Astrocyte (in vitro differentiated cells and primary cell): ENCODE measurements at regions not wholly inside any gene's neighbourhood (a gene's known extent, or its start where the extent isn't known, plus 50 kb on each side); places are given as distances from the start of the nearest gene placed in this dataset.

Source experiments
- DNase-seq: peaks from one replicate; pipeline ENCODE4 v3.0.0-alpha.2; 2010; ENCODE audit warnings: low read depth
- FAIRE-seq: peaks from 2 replicates; lab custom pipeline; 2011; peaks lifted over from hg19 to GRCh38; lab: Jason Lieb, UNC
- H2AFZ ChIP-seq: 2 replicates; pipeline ENCODE4 v1.6.0; 2012; ENCODE audit warnings: low read depth, low read length, inconsistent platforms
- H3K27ac ChIP-seq: 2 replicates; pipeline ENCODE4 v1.5.1; 2011; ENCODE audit warnings: low read depth, low read length, inconsistent platforms
- H3K27me3 ChIP-seq: 2 replicates; pipeline ENCODE4 v1.6.0; 2011; ENCODE audit warnings: low read length, inconsistent platforms; ENCODE audit not compliant: insufficient read depth
- H3K36me3 ChIP-seq: 2 replicates; pipeline ENCODE4 v1.5.1; 2011; ENCODE audit warnings: low read length, inconsistent platforms; ENCODE audit not compliant: insufficient read depth
- H3K4me1 ChIP-seq: 2 replicates; pipeline ENCODE4 v1.5.1; 2011; ENCODE audit warnings: low read length, inconsistent platforms; ENCODE audit not compliant: insufficient read depth
- H3K4me2 ChIP-seq: 2 replicates; pipeline ENCODE4 v1.6.0; 2012; ENCODE audit warnings: low read length, inconsistent platforms
- H3K4me3 ChIP-seq: 2 replicates; pipeline ENCODE4 v1.5.1; 2011; ENCODE audit warnings: low read depth, mild to moderate bottlenecking, low read length, inconsistent platforms; ENCODE audit not compliant: insufficient read depth
- H3K79me2 ChIP-seq: 2 replicates; pipeline ENCODE4 v1.6.0; 2012; ENCODE audit warnings: mild to moderate bottlenecking, low read length, inconsistent platforms; ENCODE audit not compliant: insufficient read depth
- H3K9ac ChIP-seq: 2 replicates; pipeline ENCODE4 v1.6.0; 2012; ENCODE audit warnings: mild to moderate bottlenecking, low read length, inconsistent platforms
- H3K9me3 ChIP-seq: 2 replicates; pipeline ENCODE4 v1.5.1; 2012; ENCODE audit warnings: low read depth, mild to moderate bottlenecking, low read length, inconsistent platforms; ENCODE audit not compliant: insufficient read depth
- H4K20me1 ChIP-seq: 2 replicates; pipeline ENCODE4 v1.6.0; 2012; ENCODE audit warnings: low read length, inconsistent platforms; ENCODE audit not compliant: insufficient read depth
- H3K27ac Mint-ChIP-seq: one replicate; pipeline ENCODE4 v1.8.0; 2021; ENCODE audit warnings: mild to moderate bottlenecking, mixed read lengths; ENCODE audit not compliant: unreplicated experiment
- H3K27me3 Mint-ChIP-seq: one replicate; pipeline ENCODE4 v1.8.0; 2021; ENCODE audit warnings: low read depth, mixed read lengths; ENCODE audit not compliant: unreplicated experiment
- H3K36me3 Mint-ChIP-seq: one replicate; pipeline ENCODE4 v1.8.0; 2021; ENCODE audit warnings: low read depth, mixed read lengths; ENCODE audit not compliant: unreplicated experiment
- H3K4me1 Mint-ChIP-seq: one replicate; pipeline ENCODE4 v1.8.0; 2021; ENCODE audit warnings: low read depth, mixed read lengths; ENCODE audit not compliant: unreplicated experiment
- H3K4me3 Mint-ChIP-seq: one replicate; pipeline ENCODE4 v1.8.0; 2021; ENCODE audit warnings: mild to moderate bottlenecking, moderate library complexity, mixed read lengths; ENCODE audit not compliant: unreplicated experiment
- H3K9me3 Mint-ChIP-seq: one replicate; pipeline ENCODE4 v1.8.0; 2021; ENCODE audit warnings: mild to moderate bottlenecking, mixed read lengths; ENCODE audit not compliant: unreplicated experiment
- CTCF ChIP-seq: IDR thresholded peaks from 2 replicates; pipeline ENCODE4 v1.5.1; 2011; ENCODE audit warnings: low read depth, mild to moderate bottlenecking, inconsistent platforms, low read length, moderate library complexity; ENCODE audit not compliant: insufficient read depth
- EZH2 ChIP-seq: IDR thresholded peaks from 2 replicates; pipeline ENCODE4 v1.6.1; 2012; ENCODE audit warnings: mild to moderate bottlenecking, low read length, inconsistent platforms; ENCODE audit not compliant: insufficient read depth

- no peak overlapping the region for H3K9ac ChIP-seq
- H4K20me1 ChIP-seq, result no peaks in the 10 kb centered on the region
- no peak overlapping the region for H3K27ac ChIP-seq
- FAIRE-seq (no peak), DNase-seq (no peak)
- Mint-ChIP-seq H3K4me3 (no peak overlapping the region), H3K36me3 (no peaks in the 10 kb centered on the region), H3K27ac (no peak overlapping the region), H3K9me3 (no peaks in the 10 kb centered on the region), H3K4me1 (no peaks in the 10 kb centered on the region), H3K27me3 (no peaks in the 10 kb centered on the region)
- H3K79me2 ChIP-seq, result no peaks in the 10 kb centered on the region
- TF ChIP-seq EZH2 (no peak), CTCF (no peak)
- H3K9me3 ChIP-seq, result no peaks in the 10 kb centered on the region
- no peak overlapping the region for H2AFZ ChIP-seq
- no peaks in the 10 kb centered on the region for H3K4me1 ChIP-seq
- no peak overlapping the region for H3K4me3 ChIP-seq
- no peak overlapping the region for H3K4me2 ChIP-seq
- no peaks in the 10 kb centered on the region for H3K36me3 ChIP-seq
- no peaks in the 10 kb centered on the region for H3K27me3 ChIP-seq
Observed at GRCh38 chr5:125583321-125584139, 837.1 kb upstream of the ZNF608 start.

- H3K4me2 ChIP-seq, result no peak overlapping the region
- DNase-seq, result peak; percentile 68
- H3K36me3 ChIP-seq, result no peaks in the 10 kb centered on the region
- no peak for FAIRE-seq
- no peak overlapping the region for H3K27ac ChIP-seq
- H3K4me1 Mint-ChIP-seq, result no peaks in the 10 kb centered on the region
- no peaks in the 10 kb centered on the region for H3K4me1 ChIP-seq
- no peak overlapping the region for H3K27ac Mint-ChIP-seq
- no peaks in the 10 kb centered on the region for H3K27me3 Mint-ChIP-seq
- no peaks in the 10 kb centered on the region for H3K9me3 ChIP-seq
- no peak overlapping the region for H3K9ac ChIP-seq
- no peaks in the 10 kb centered on the region for H3K36me3 Mint-ChIP-seq
- no peaks in the 10 kb centered on the region for H3K79me2 ChIP-seq
- no peak overlapping the region for H2AFZ ChIP-seq
- no peak overlapping the region for H3K4me3 Mint-ChIP-seq
- H4K20me1 ChIP-seq, result no peaks in the 10 kb centered on the region
- TF ChIP-seq CTCF (no peak), EZH2 (no peak)
- no peak overlapping the region for H3K4me3 ChIP-seq
- no peaks in the 10 kb centered on the region for H3K9me3 Mint-ChIP-seq
- no peaks in the 10 kb centered on the region for H3K27me3 ChIP-seq
Observed at GRCh38 chr5:125584140-125584520, 837.7 kb upstream of the ZNF608 start.

- Mint-ChIP-seq H3K4me3 (no peak overlapping the region), H3K4me1 (no peaks in the 10 kb centered on the region), H3K9me3 (no peaks in the 10 kb centered on the region), H3K36me3 (no peaks in the 10 kb centered on the region), H3K27me3 (no peaks in the 10 kb centered on the region), H3K27ac (no peak overlapping the region)
- Histone ChIP-seq H3K9me3 (no peaks in the 10 kb centered on the region), H3K27ac (no peak overlapping the region), H3K9ac (no peak overlapping the region), H3K27me3 (no peaks in the 10 kb centered on the region), H3K4me2 (no peak overlapping the region), H3K36me3 (no peaks in the 10 kb centered on the region), H3K4me1 (no peaks in the 10 kb centered on the region), H4K20me1 (no peaks in the 10 kb centered on the region), H3K4me3 (no peak overlapping the region), H2AFZ (no peak overlapping the region), H3K79me2 (no peaks in the 10 kb centered on the region)
- no peak for FAIRE-seq
- no peak for DNase-seq
- TF ChIP-seq CTCF (no peak), EZH2 (no peak)
Observed at GRCh38 chr5:125587631-125588030, 835.6 kb upstream of the GRAMD2B start.
